Fibroblast of lung (primary cell): ENCODE measurements at regions not wholly inside any gene's neighbourhood (a gene's known extent, or its start where the extent isn't known, plus 50 kb on each side); places are given as distances from the start of the nearest gene placed in this dataset.

Experiments used
- CTCF ChIP-seq, 2 donors: IDR thresholded peaks in 1 of 2; conservative IDR thresholded peaks in 1 of 2; 1 replicate in 1 of 2; 2 replicates in 1 of 2; pipeline ENCODE4 v1.5.1; 2011 to 2012; ENCODE audit warnings: low read length in 2 of 2, control low read depth in 1 of 2, inconsistent platforms in 1 of 2, low read depth in 1 of 2, mild to moderate bottlenecking in 1 of 2
- EZH2 ChIP-seq: IDR thresholded peaks from 2 replicates; pipeline ENCODE4 v1.5.1; 2012; ENCODE audit warnings: low read length, control low read depth, mild to moderate bottlenecking; ENCODE audit errors: missing control alignments

- TF ChIP-seq CTCF (conservative IDR thresholded peaks at IDR 0.05 in 1 of 2, IDR thresholded peaks at IDR 0.05 in 1 of 2; ENCODE audit: low read depth in 1 of 2, low read length in 2 of 2) (no peak), EZH2 (no peak)
Observed at GRCh38 chr4:18292411-18292810, 270.9 kb upstream of the LCORL start.
